Endodermal cell (in vitro differentiated cells): ENCODE measurements at regions not wholly inside any gene's neighbourhood (a gene's known extent, or its start where the extent isn't known, plus 50 kb on each side); places are given as distances from the start of the nearest gene placed in this dataset.

Experiments used
- DNase-seq: peaks from one replicate; pipeline ENCODE4 v3.0.0-alpha.2; 2017
- H3K27ac ChIP-seq: 2 replicates; pipeline ENCODE4 v1.5.1; 2013; ENCODE audit warnings: mild to moderate bottlenecking, low read depth, low read length, moderate library complexity
- H3K27me3 ChIP-seq: 2 replicates; pipeline ENCODE4 v1.6.1; 2013; ENCODE audit warnings: mild to moderate bottlenecking, low read length, moderate library complexity; ENCODE audit not compliant: insufficient read depth, control insufficient read depth, poor library complexity, severe bottlenecking
- H3K36me3 ChIP-seq: 2 replicates; pipeline ENCODE4 v1.7.0; 2013; ENCODE audit warnings: mild to moderate bottlenecking, low read length, moderate library complexity; ENCODE audit not compliant: control insufficient read depth, insufficient read depth
- H3K4me1 ChIP-seq: one replicate; pipeline ENCODE4 v1.7.0; 2013; ENCODE audit warnings: low read length; ENCODE audit not compliant: control insufficient read depth, insufficient read depth
- H3K4me3 ChIP-seq: 2 replicates; pipeline ENCODE4 v1.5.1; 2013; ENCODE audit warnings: mild to moderate bottlenecking, low read length, moderate library complexity
- H3K9ac ChIP-seq: 2 replicates; pipeline ENCODE4 v1.6.1; 2013; ENCODE audit warnings: mild to moderate bottlenecking, low read length, moderate library complexity; ENCODE audit not compliant: poor library complexity, severe bottlenecking; ENCODE audit errors: extremely low read depth
- H3K9me3 ChIP-seq: 2 replicates; pipeline ENCODE4 v1.6.1; 2013; ENCODE audit warnings: mild to moderate bottlenecking, low read length, moderate library complexity; ENCODE audit not compliant: control insufficient read depth
- H3K27ac Mint-ChIP-seq: 2 replicates; pipeline ENCODE4 v1.8.0; 2020; ENCODE audit warnings: mixed read lengths
- H3K27me3 Mint-ChIP-seq: 2 replicates; pipeline ENCODE4 v1.8.0; 2021; ENCODE audit warnings: mild to moderate bottlenecking, mixed read lengths; ENCODE audit not compliant: insufficient read depth
- H3K36me3 Mint-ChIP-seq: 2 replicates; pipeline ENCODE4 v1.8.0; 2020; ENCODE audit warnings: low read depth, mixed read lengths
- H3K4me1 Mint-ChIP-seq: 2 replicates; pipeline ENCODE4 v1.8.0; 2020; ENCODE audit warnings: mixed read lengths
- H3K4me3 Mint-ChIP-seq: 2 replicates; pipeline ENCODE4 v1.8.0; 2020; ENCODE audit warnings: mild to moderate bottlenecking, moderate library complexity, mixed read lengths
- H3K9me3 Mint-ChIP-seq: 2 replicates; pipeline ENCODE4 v1.8.0; 2020; ENCODE audit warnings: mild to moderate bottlenecking, mixed read lengths
- WGBS, 2 experiments: methylation state at CpG; one replicate each; pipeline versions ENCODE4 v1.1.5 to v1.1.7; 2013; ENCODE audit warnings: missing lambda C conversion rate in 2 of 2, mixed read lengths in 1 of 2; ENCODE audit not compliant: insufficient coverage in 1 of 2, insufficient read length in 1 of 2; 5-methylcytosine and 5-hydroxymethylcytosine counted together
- TF ChIP-seq, protein P1 (sequence below): fragments of 200-600 bp; sonication (generic); conservative IDR thresholded peaks from 2 replicates; pipeline ENCODE4 v1.5.0; 2021; ENCODE audit warnings: antibody characterized with exemption, mild to moderate bottlenecking

DNA sequence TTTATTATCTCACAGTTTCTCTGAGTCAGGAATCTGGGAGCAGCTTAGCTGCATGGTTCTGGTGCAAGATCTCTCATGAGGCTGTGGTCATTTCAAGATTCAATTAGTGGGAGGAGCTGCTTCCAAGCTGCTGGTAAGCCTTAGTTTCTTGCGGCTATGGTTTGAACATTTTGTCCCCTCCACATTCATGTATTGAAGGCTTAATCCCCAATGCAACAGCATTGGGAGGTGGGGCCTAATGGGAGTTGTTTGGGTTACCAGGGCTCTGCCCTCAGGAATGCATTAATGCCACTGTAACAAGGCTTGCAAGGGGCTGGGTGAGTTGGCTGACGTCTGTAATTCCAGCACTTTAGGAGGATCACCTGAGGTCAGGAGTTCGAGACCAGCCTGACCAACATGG lies 272.9 kb downstream of the UTP18 start:
- H3K36me3 Mint-ChIP-seq, result no peaks in the 10 kb centered on the region
- TF ChIP-seq, protein P1, sequence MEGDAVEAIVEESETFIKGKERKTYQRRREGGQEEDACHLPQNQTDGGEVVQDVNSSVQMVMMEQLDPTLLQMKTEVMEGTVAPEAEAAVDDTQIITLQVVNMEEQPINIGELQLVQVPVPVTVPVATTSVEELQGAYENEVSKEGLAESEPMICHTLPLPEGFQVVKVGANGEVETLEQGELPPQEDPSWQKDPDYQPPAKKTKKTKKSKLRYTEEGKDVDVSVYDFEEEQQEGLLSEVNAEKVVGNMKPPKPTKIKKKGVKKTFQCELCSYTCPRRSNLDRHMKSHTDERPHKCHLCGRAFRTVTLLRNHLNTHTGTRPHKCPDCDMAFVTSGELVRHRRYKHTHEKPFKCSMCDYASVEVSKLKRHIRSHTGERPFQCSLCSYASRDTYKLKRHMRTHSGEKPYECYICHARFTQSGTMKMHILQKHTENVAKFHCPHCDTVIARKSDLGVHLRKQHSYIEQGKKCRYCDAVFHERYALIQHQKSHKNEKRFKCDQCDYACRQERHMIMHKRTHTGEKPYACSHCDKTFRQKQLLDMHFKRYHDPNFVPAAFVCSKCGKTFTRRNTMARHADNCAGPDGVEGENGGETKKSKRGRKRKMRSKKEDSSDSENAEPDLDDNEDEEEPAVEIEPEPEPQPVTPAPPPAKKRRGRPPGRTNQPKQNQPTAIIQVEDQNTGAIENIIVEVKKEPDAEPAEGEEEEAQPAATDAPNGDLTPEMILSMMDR, result no peak
- peaks cover 6% of the 10 kb centered on the region for H3K4me1 Mint-ChIP-seq
- H3K9me3 ChIP-seq, result no peaks in the 10 kb centered on the region
- no peaks in the 10 kb centered on the region for H3K27me3 ChIP-seq
- H3K27ac Mint-ChIP-seq, result no peak overlapping the region
- H3K9me3 Mint-ChIP-seq, result no peaks in the 10 kb centered on the region
- H3K27ac ChIP-seq, result no peak overlapping the region
- 73 to 94% methylated on average over 2 to 3 of the region's 3 CpGs for WGBS, 2 experiments
- no peak overlapping the region for H3K4me3 ChIP-seq
- no peak overlapping the region for H3K9ac ChIP-seq
- DNase-seq, result no peak
- no peak overlapping the region for H3K4me3 Mint-ChIP-seq
- H3K36me3 ChIP-seq, result no peaks in the 10 kb centered on the region
- no peaks in the 10 kb centered on the region for H3K27me3 Mint-ChIP-seq
- H3K4me1 ChIP-seq, result no peaks in the 10 kb centered on the region

DNA sequence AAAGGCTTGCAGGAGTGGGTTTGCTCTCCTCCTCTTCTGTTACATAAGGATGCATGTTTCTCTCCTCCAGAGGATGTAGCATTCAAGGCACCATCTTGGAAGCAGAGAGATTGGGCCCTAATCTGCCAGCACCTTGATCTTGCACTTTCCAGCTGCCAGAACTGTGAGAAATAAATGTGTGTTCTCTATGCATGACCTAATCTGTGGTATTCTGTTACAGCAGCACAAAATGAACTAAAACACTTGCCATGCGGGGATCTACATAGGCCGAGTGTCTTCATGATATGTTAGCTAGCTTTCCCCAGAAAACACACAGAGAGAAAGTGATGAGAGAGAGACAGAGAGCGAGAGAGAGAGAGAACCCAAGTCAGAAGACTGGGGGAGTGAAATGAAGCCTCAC lies 273.5 kb downstream of the UTP18 start:
- Mint-ChIP-seq H3K4me3 (no peak overlapping the region), H3K4me1 (peaks cover 7% of the 10 kb centered on the region), H3K27me3 (no peaks in the 10 kb centered on the region), H3K27ac (no peak overlapping the region), H3K36me3 (no peaks in the 10 kb centered on the region), H3K9me3 (no peaks in the 10 kb centered on the region)
- Histone ChIP-seq H3K4me1 (no peaks in the 10 kb centered on the region), H3K36me3 (no peaks in the 10 kb centered on the region), H3K9me3 (no peaks in the 10 kb centered on the region), H3K4me3 (no peak overlapping the region), H3K27ac (no peak overlapping the region), H3K9ac (no peak overlapping the region), H3K27me3 (no peaks in the 10 kb centered on the region)
- DNase-seq, result no peak
- WGBS, 2 experiments, result 95 to 100% methylated on average over 3 of the region's 3 CpGs
- TF ChIP-seq, protein P1, result no peak

DNA sequence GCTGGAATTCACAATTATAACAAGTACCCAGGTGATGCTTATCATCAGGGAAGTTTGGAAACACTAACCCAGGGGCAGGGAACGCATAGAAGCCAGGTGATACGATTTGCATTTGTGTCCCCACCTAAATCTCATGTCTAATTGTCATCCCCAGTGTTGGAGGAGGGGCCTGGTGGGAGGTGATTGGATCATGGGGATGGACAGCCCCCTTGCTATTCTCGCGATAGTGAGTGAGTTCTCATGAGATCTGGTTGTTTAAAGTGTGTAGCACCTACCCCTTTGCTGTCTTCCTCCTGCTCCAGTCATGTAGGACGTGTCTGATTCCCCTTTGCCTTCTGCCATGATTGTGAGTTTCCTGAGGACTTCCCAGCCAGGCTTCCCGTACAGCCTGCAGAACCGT lies 276.3 kb downstream of the UTP18 start:
- peaks cover 7% of the 10 kb centered on the region for H3K4me1 Mint-ChIP-seq
- no peaks in the 10 kb centered on the region for H3K9me3 Mint-ChIP-seq
- no peak overlapping the region for H3K4me3 Mint-ChIP-seq
- Histone ChIP-seq H3K9me3 (no peaks in the 10 kb centered on the region), H3K27ac (no peak overlapping the region), H3K36me3 (no peaks in the 10 kb centered on the region), H3K9ac (no peak overlapping the region), H3K4me1 (no peaks in the 10 kb centered on the region), H3K27me3 (no peaks in the 10 kb centered on the region), H3K4me3 (no peak overlapping the region)
- TF ChIP-seq, protein P1, result no peak
- 84 to 90% methylated on average over 4 to 7 of the region's 7 CpGs for WGBS, 2 experiments
- peaks cover 2% of the 10 kb centered on the region for H3K27me3 Mint-ChIP-seq
- DNase-seq, result no peak
- H3K36me3 Mint-ChIP-seq, result no peaks in the 10 kb centered on the region
- H3K27ac Mint-ChIP-seq, result no peak overlapping the region
